ENCODE measurements at regions not wholly inside any gene's neighbourhood (a gene's known extent, or its start where the extent isn't known, plus 50 kb on each side); places are given as distances from the start of the nearest gene placed in this dataset.

DNA sequence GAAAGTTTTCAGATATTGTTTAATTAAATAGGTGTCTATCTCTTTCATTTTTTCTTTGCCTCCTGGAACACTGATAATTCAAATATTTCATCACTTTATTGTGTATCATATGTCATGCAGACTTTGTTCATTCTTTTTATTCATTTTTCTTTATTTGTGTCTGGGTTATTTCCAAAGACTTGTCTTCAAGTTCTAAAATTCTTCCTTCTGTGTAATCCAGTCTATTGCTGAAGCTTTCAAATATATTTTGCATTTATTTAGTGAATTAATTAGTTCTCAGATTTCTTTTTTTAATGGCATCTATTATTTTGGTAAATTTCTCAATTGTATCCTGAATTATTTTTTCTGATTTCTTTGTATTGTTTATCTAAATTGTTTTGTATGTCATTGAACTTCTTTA, 70.1 kb downstream of the ZNF330 start:
- intact Hi-C loops (cut with DNase I), result no loop called here
- H3K9me3 ChIP-seq, result no peaks in the 10 kb centered on the region
- no peaks in the 10 kb centered on the region for H3K36me3 ChIP-seq
- TF ChIP-seq POLR2AphosphoS5 (IDR thresholded peaks at IDR 0.05) (no peak), EP300 (IDR thresholded peaks at IDR 0.05) (no peak), POLR2A (IDR thresholded peaks at IDR 0.05) (no peak)
- TF ChIP-seq, protein P1, sequence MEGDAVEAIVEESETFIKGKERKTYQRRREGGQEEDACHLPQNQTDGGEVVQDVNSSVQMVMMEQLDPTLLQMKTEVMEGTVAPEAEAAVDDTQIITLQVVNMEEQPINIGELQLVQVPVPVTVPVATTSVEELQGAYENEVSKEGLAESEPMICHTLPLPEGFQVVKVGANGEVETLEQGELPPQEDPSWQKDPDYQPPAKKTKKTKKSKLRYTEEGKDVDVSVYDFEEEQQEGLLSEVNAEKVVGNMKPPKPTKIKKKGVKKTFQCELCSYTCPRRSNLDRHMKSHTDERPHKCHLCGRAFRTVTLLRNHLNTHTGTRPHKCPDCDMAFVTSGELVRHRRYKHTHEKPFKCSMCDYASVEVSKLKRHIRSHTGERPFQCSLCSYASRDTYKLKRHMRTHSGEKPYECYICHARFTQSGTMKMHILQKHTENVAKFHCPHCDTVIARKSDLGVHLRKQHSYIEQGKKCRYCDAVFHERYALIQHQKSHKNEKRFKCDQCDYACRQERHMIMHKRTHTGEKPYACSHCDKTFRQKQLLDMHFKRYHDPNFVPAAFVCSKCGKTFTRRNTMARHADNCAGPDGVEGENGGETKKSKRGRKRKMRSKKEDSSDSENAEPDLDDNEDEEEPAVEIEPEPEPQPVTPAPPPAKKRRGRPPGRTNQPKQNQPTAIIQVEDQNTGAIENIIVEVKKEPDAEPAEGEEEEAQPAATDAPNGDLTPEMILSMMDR (IDR thresholded peaks at IDR 0.05), result no peak
- no peak for DNase-seq
- H3K4me3 ChIP-seq, result no peak overlapping the region
- no peaks in the 10 kb centered on the region for H3K27me3 ChIP-seq
- H3K27ac ChIP-seq, result no peak overlapping the region
- H3K4me1 ChIP-seq, result no peaks in the 10 kb centered on the region

GRCh38 chr4:141294306-141294705, 73.6 kb downstream of the ZNF330 start:
- Histone ChIP-seq H3K4me3 (no peak overlapping the region), H3K27me3 (no peaks in the 10 kb centered on the region), H3K4me1 (no peaks in the 10 kb centered on the region), H3K36me3 (no peaks in the 10 kb centered on the region), H3K9me3 (no peaks in the 10 kb centered on the region), H3K27ac (no peak overlapping the region)
- DNase-seq, result no peak
- 81 to 82% methylated on average over 2 of the region's 2 CpGs for WGBS, 2 donors
- TF ChIP-seq POLR2AphosphoS5 (IDR thresholded peaks at IDR 0.05) (peak in 1 of 4 donors; percentile 13), EP300 (IDR thresholded peaks at IDR 0.05) (no peak)
- intact Hi-C loops (cut with DNase I), result no loop called here

GRCh38 chr4:141301216-141301615, 80.5 kb downstream of the ZNF330 start:
- H3K4me3 ChIP-seq, result no peak overlapping the region
- no peak for DNase-seq
- H3K27me3 ChIP-seq, result no peaks in the 10 kb centered on the region
- no peaks in the 10 kb centered on the region for H3K36me3 ChIP-seq
- H3K27ac ChIP-seq, result no peak overlapping the region
- 85 to 90% methylated on average over 2 of the region's 2 CpGs for WGBS, 2 donors
- H3K4me1 ChIP-seq, result peaks cover 0 to 4% (median 0%) of the 10 kb centered on the region in 4 donors
- no peaks in the 10 kb centered on the region for H3K9me3 ChIP-seq
- intact Hi-C loops (cut with DNase I), result no loop called here
- TF ChIP-seq, protein P1 (IDR thresholded peaks at IDR 0.05), result no peak
- TF ChIP-seq POLR2AphosphoS5 (IDR thresholded peaks at IDR 0.05) (no peak), EP300 (IDR thresholded peaks at IDR 0.05) (no peak), POLR2A (IDR thresholded peaks at IDR 0.05) (no peak)

DNA sequence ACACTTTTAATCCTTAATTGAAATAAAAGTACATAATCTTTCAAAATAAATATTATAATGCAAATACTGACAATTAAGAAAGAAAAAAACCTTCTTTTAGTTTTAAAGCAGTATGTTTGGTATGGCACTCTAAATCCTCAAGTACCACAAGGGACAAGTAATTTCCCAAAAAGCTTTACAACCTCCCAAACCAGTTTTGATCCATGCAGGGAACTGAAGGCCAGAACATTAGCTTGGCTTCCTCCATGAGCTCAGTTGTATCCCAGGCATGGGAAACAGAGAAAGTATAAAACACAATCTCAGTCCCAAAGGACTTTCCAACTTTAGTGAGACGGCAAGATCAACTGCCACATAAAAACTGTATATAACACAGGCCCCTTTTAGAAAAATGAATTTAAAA, 82.2 kb downstream of the ZNF330 start:
- Histone ChIP-seq H3K27me3 (no peaks in the 10 kb centered on the region), H3K4me3 (no peak overlapping the region), H3K4me1 (peaks cover 0 to 4% (median 0%) of the 10 kb centered on the region in 4 donors), H3K9me3 (no peaks in the 10 kb centered on the region), H3K27ac (no peak overlapping the region), H3K36me3 (no peaks in the 10 kb centered on the region)
- no peak for TF ChIP-seq POLR2AphosphoS5 (IDR thresholded peaks at IDR 0.05)
- TF ChIP-seq, protein P1 (IDR thresholded peaks at IDR 0.05), result no peak
- no peak for TF ChIP-seq EP300 (IDR thresholded peaks at IDR 0.05)
- TF ChIP-seq POLR2A (IDR thresholded peaks at IDR 0.05), result no peak
- 91% methylated on average over 1 of the region's 1 CpG for WGBS, 2 donors
- intact Hi-C loops (cut with DNase I), result no loop called here
- no peak for DNase-seq

DNA sequence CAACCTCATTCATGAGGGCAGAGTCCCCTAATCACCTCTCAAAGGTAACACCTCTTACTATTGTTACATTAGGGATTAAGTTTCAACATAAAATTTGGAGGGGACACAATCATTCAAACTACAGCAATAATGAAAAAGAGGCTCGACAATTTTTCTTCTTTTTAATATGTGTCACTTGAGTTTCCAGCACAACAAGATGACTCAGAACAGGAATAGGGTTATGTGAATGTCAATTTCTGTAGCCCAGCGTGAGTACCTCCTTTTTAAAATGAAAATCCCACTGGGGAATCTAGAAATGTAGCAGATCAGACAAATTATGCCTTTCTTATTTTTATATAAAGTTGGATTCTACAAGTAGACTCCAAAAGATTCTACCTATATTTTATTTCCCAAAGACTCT, 83.7 kb downstream of the ZNF330 start:
- TF ChIP-seq, protein P1 (IDR thresholded peaks at IDR 0.05), result no peak
- TF ChIP-seq POLR2AphosphoS5 (IDR thresholded peaks at IDR 0.05) (no peak), EP300 (IDR thresholded peaks at IDR 0.05) (no peak), POLR2A (IDR thresholded peaks at IDR 0.05) (no peak)
- Histone ChIP-seq H3K27me3 (no peaks in the 10 kb centered on the region), H3K4me3 (no peak overlapping the region), H3K9me3 (no peaks in the 10 kb centered on the region), H3K36me3 (no peaks in the 10 kb centered on the region), H3K27ac (no peak overlapping the region), H3K4me1 (peaks cover 0 to 4% (median 0%) of the 10 kb centered on the region in 4 donors)
- 82 to 88% methylated on average over 2 of the region's 2 CpGs for WGBS, 2 donors
- DNase-seq, result no peak
- intact Hi-C loops (cut with DNase I), result no loop called here
